Peyer's patch (tissue), 4 donors: ENCODE measurements at regions not wholly inside any gene's neighbourhood (a gene's known extent, or its start where the extent isn't known, plus 50 kb on each side); places are given as distances from the start of the nearest gene placed in this dataset.

Source experiments
- CTCF ChIP-seq, 6 experiments: fragments of 450-650 bp in 4 of 6; fragments of 200-600 bp in 2 of 6; sonication (generic) in 1 of 6; IDR thresholded peaks; one replicate each; pipeline ENCODE4 v1.5.1; 2017 to 2019; ENCODE audit warnings: antibody characterized with exemption in 6 of 6, mild to moderate bottlenecking in 3 of 6, moderate library complexity in 1 of 6
- POLR2A ChIP-seq, 2 donors: fragments of 450-650 bp; IDR thresholded peaks; one replicate each; pipeline ENCODE4 v1.5.1; 2017; ENCODE audit warnings: antibody characterized with exemption in 2 of 2, mild to moderate bottlenecking in 2 of 2, moderate library complexity in 2 of 2

GRCh38 chr9:73805853-73806458, 654.3 kb downstream of the ANXA1 start:
- TF ChIP-seq CTCF (IDR thresholded peaks at IDR 0.05) (no peak), POLR2A (IDR thresholded peaks at IDR 0.05) (no peak)
